AG09309 (cell line): ENCODE measurements at regions not wholly inside any gene's neighbourhood (a gene's known extent, or its start where the extent isn't known, plus 50 kb on each side); places are given as distances from the start of the nearest gene placed in this dataset.
A peak's percentile ranks its signal among the peaks of the same experiment; 100 is the strongest.
"Not testable (repeated sequence)": the region's sequence is repeated elsewhere in the genome, so short reads cannot be mapped to it uniquely, and the experiment has no call there.

Experiments used
- DNase-seq: peaks from one replicate; pipeline ENCODE4 v3.0.0-alpha.2; 2010; ENCODE audit warnings: low read depth
- H3K4me3 ChIP-seq: 2 replicates; pipeline ENCODE4 v1.5.1; 2011; ENCODE audit warnings: mild to moderate bottlenecking, low read depth, low read length, moderate library complexity; ENCODE audit not compliant: control insufficient read depth
- CTCF ChIP-seq: IDR thresholded peaks from 2 replicates; pipeline ENCODE4 v1.5.1; 2011; ENCODE audit warnings: mild to moderate bottlenecking, low read depth, low read length, inconsistent platforms; ENCODE audit not compliant: insufficient read depth, control insufficient read depth; ENCODE audit errors: missing control alignments

DNA sequence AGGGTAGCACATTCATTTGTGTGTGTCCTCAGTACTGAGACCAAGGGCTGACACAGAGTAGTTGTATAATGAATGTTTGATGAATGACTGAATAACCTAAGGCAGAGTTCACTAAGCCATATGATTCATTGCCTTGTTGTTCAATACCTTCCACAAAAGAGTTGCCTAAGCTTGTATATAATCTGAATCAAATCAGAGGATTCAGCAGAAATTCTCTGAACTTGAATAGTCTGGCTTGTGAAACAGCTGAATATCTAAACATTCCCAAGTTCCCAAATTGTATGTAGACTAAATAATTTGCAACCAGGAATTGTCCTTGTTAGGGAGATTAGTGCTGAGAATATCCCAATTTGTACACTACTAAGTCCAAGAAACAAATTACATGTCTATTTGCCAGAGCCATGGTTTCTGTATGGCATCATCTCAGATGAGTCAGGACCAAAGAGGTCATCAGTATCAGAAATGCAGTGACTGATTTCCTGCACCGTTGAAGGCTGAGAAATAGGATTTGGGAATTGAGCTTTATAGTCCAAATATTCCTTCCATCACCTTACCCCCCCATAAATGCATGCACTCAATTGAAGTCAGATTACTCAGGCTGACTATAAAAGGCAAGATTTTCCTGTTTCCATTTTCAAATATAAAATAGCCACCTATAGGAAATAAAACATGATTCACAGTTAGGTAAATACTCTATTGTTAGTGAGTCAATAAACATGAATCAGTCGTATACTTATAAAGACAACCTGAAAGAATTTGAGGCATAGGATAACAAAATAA lies 168.7 kb downstream of the PHLDA1 start:
- no peak for DNase-seq
- TF ChIP-seq CTCF, result no peak

GRCh38 chr12:75859868-75860267 lies 171.7 kb downstream of the PHLDA1 start:
- no peak overlapping the region for H3K4me3 ChIP-seq
- no peak for TF ChIP-seq CTCF
- no peak for DNase-seq

More for the DNA sequence above, 168.7 kb downstream of the PHLDA1 start:
- H3K4me3 ChIP-seq, result no peak overlapping the region

- H3K4me3 ChIP-seq, result no peak overlapping the region
- no peak for TF ChIP-seq CTCF
- no peak for DNase-seq
Measured at GRCh38 chr12:75856235-75856634, 175.3 kb downstream of the PHLDA1 start.

GRCh38 chr12:75855360-75855759 lies 176.2 kb downstream of the PHLDA1 start:
- H3K4me3 ChIP-seq, result no peak overlapping the region
- no peak for DNase-seq
- no peak for TF ChIP-seq CTCF

GRCh38 chr12:75854681-75855309 lies 176.8 kb downstream of the PHLDA1 start:
- DNase-seq, result peak; percentile 48
- no peak overlapping the region for H3K4me3 ChIP-seq
- no peak for TF ChIP-seq CTCF

DNA sequence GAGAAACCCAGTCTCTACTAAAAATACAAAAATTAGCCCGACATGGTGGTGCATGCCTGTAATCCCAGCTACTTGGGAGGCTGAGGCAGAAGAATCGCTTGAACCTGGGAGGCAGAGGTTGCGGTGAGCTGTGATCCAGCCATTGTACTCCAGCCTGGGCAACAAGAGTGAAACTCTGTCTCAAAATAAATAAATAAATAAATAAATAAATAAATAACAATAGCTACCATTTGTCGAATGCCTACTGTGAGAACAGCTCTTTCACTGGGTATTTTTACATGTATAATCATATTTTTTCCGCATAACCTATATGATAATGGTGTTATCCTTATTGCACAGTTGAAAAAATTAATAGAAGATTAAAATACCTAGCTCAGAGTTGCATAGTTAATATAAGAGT lies 177.4 kb downstream of the PHLDA1 start:
- DNase-seq, H3K4me3 ChIP-seq: not testable (repeated sequence)

DNA sequence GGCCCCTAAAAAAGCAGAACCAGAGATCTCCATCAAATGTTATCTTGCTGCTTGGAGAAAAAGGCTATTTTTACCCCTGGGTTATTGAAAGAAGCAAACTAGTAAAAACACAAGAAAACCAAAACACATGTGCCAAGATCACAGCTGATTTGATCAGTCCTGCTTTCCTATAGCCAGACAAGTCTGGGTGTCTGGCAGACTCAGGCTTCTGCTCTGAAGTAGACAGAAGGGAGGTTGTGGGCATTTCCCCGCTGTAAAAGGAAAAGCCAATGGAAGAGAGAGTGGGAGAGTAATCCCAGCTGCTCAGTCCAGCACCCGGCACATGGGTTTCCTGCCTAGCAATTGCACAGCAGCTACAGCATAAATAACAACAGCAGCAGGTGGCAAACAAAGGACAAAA lies 177.9 kb downstream of the PHLDA1 start:
- no peak overlapping the region for H3K4me3 ChIP-seq
- no peak for DNase-seq
- TF ChIP-seq CTCF, result no peak
